BE2C (cell line): ENCODE measurements at regions not wholly inside any gene's neighbourhood (a gene's known extent, or its start where the extent isn't known, plus 50 kb on each side); places are given as distances from the start of the nearest gene placed in this dataset.

Experiments used
- DNase-seq: peaks from one replicate; pipeline ENCODE4 v3.0.0-alpha.2; 2020
- H3K27me3 ChIP-seq: fragments of 250-450 bp; sonication (Bioruptor Pico); 2 replicates; pipeline ENCODE4 v1.5.1; 2020; ENCODE audit warnings: mild to moderate bottlenecking
- H3K36me3 ChIP-seq: fragments of 250-450 bp; sonication (Bioruptor Pico); 2 replicates; pipeline ENCODE4 v1.5.1; 2020; ENCODE audit warnings: mild to moderate bottlenecking
- H3K4me1 ChIP-seq: fragments of 250-450 bp; sonication (Bioruptor Pico); 2 replicates; pipeline ENCODE4 v1.5.1; 2020
- H3K4me3 ChIP-seq: 2 replicates; pipeline ENCODE4 v1.5.1; 2011; ENCODE audit warnings: low read depth, low read length
- H3K9me3 ChIP-seq: fragments of 250-450 bp; sonication (Bioruptor Pico); 2 replicates; pipeline ENCODE4 v1.5.1; 2020
- TF ChIP-seq, protein P1 (sequence below): IDR thresholded peaks from 2 replicates; pipeline ENCODE4 v1.5.1; 2012; ENCODE audit warnings: mild to moderate bottlenecking, low read depth, low read length

DNA sequence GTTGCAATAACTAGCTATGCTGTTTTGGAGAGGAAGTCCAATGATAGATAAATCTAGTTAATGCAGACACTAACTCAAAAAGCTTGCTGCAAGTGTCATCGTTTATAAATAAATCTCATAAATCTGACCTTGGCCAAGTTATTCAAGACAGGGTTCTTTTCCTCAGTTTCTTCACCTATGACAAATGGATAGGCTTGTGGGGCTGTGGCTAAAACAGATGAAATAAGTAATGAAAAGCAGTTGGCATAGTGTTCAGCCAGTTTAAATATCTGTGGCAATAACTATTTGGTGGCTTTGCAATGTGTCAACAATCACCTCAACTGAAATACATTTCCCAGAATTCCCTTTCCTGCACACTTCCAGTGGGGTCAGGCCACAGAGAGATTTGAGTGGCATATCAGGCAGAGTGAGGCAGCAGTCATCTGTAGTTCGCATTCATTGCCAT, 169.9 kb downstream of the DYRK2 start:
- Histone ChIP-seq H3K36me3 (no peaks in the 10 kb centered on the region), H3K4me3 (no peak overlapping the region), H3K27me3 (no peaks in the 10 kb centered on the region), H3K9me3 (no peaks in the 10 kb centered on the region), H3K4me1 (no peaks in the 10 kb centered on the region)
- TF ChIP-seq, protein P1, sequence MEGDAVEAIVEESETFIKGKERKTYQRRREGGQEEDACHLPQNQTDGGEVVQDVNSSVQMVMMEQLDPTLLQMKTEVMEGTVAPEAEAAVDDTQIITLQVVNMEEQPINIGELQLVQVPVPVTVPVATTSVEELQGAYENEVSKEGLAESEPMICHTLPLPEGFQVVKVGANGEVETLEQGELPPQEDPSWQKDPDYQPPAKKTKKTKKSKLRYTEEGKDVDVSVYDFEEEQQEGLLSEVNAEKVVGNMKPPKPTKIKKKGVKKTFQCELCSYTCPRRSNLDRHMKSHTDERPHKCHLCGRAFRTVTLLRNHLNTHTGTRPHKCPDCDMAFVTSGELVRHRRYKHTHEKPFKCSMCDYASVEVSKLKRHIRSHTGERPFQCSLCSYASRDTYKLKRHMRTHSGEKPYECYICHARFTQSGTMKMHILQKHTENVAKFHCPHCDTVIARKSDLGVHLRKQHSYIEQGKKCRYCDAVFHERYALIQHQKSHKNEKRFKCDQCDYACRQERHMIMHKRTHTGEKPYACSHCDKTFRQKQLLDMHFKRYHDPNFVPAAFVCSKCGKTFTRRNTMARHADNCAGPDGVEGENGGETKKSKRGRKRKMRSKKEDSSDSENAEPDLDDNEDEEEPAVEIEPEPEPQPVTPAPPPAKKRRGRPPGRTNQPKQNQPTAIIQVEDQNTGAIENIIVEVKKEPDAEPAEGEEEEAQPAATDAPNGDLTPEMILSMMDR, result no peak
- no peak for DNase-seq

DNA sequence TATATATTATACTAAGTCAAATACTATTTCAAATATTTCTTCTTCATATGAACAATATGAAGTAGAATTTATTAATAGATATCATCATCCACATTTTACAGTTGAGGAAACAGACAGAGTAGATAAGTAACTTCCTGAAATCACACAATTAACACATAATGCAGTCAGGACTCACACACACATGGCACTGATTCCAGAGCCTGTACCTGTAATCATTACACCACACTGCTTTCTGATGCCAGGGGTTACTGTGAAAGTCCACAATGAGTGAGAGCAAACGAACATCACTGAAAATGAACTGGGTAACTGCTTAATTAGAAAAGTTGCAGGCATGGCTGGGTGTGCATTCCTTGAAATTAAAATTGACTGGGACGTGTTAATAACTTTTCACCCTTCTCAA, 169.3 kb upstream of the IFNG-AS1 start:
- H3K4me3 ChIP-seq, result no peak overlapping the region
- no peaks in the 10 kb centered on the region for H3K27me3 ChIP-seq
- TF ChIP-seq, protein P1, result no peak
- no peaks in the 10 kb centered on the region for H3K36me3 ChIP-seq
- H3K9me3 ChIP-seq, result no peaks in the 10 kb centered on the region
- DNase-seq, result no peak
- no peaks in the 10 kb centered on the region for H3K4me1 ChIP-seq

DNA sequence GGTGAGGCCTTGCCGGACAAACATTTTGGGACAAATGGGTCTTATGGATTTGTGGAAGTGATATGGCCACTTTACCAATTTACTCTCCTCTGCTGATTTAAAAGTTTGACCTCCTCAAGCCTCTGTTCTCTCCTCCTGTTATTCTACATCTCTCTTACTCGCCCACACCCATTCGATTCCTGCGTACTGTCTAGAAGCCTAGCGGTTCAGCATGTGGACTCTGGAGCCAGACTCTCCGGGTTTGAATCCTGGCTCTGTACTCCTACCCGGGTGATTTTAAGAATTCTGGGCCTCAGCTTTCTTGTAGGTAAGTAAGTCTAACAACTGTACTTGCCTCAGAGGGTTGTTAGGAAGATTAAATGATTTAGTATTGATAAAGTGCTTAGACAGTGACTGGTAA, 168.6 kb upstream of the IFNG-AS1 start:
- Histone ChIP-seq H3K9me3 (no peaks in the 10 kb centered on the region), H3K4me1 (no peaks in the 10 kb centered on the region), H3K4me3 (no peak overlapping the region), H3K27me3 (no peaks in the 10 kb centered on the region), H3K36me3 (no peaks in the 10 kb centered on the region)
- no peak for DNase-seq
- TF ChIP-seq, protein P1, result no peak

DNA sequence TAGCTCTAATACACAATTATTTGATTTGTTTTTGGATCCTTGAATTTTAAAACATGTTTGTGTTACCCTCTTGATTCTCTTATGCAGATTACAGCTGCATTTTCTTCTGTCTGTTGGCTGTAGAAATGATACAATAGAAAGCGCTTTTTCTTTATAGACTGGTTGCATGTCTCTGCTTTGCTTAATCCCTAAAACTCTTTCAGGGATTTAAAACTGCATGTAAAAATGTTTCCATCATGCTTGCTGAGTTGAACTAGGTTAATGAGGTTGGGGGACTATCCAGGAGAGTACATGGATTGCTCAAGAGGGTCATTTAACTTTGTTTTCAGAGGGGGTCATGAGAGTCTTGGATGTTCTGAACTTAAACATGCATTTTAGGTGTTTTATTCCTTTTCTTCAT, 166.4 kb upstream of the IFNG-AS1 start:
- Histone ChIP-seq H3K4me3 (no peak overlapping the region), H3K9me3 (no peaks in the 10 kb centered on the region), H3K4me1 (no peaks in the 10 kb centered on the region), H3K27me3 (no peaks in the 10 kb centered on the region), H3K36me3 (no peaks in the 10 kb centered on the region)
- TF ChIP-seq, protein P1, result no peak
- no peak for DNase-seq

DNA sequence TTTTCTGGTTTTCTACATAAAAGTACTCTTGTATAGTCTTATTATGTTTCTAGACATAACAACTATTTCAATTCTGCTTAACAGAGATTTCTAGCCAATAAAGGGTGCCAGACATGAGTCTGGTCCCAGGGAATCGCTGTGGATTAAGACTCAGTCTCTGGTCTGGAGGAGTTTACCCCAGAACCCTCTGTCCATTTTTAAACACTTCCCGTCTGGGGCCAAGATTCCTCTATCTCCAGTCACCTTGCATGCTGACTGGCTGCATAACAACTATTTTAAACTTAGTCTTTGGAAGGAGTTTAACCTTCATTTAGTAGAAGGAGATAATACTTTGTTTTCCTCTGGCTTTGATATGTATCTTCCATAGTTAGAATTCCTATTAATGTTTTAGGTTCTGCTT, 163.1 kb upstream of the IFNG-AS1 start:
- Histone ChIP-seq H3K4me1 (no peaks in the 10 kb centered on the region), H3K27me3 (no peaks in the 10 kb centered on the region), H3K36me3 (no peaks in the 10 kb centered on the region), H3K4me3 (no peak overlapping the region), H3K9me3 (no peaks in the 10 kb centered on the region)
- no peak for DNase-seq
- TF ChIP-seq, protein P1, result no peak

DNA sequence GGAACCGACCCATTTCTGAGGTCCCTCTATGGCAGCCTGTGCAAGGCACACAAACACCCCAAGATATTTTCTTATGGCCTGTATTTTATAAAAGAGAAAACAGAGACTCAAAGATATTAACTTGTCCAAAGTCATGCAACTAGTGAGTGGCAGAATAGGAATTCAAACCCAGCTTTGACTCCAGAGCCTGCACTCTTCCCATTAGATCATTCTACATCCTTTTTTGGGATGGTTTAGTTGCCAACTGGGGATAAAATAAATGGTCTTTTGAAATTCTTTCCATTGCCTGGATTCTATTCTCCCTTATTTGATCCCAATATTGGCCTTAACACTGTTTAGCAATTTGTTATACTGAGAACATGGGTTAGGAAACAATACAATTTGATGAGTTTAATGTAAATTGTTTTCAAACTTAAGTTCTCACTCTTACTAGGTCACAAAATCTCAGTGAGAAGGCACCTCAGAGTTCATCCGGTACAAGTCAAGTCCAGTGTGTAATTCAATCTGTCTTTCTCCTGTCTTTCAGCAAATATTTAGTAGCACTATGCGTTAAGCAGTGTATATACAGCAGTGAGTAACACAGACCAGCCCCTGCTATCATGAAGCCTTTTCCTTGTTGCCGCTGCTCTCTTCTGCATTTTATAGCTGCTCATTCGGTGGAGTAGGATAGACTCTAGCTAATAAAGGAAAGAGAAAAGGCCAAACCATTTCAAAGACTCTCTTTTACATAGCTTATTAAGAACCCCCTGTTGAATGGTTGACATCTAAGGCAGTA, 162.1 kb upstream of the IFNG-AS1 start:
- H3K4me3 ChIP-seq, result no peak overlapping the region
- no peak for DNase-seq
- H3K4me1 ChIP-seq, result no peaks in the 10 kb centered on the region
- H3K27me3 ChIP-seq, result no peaks in the 10 kb centered on the region
- no peaks in the 10 kb centered on the region for H3K36me3 ChIP-seq
- TF ChIP-seq, protein P1, result no peak
- H3K9me3 ChIP-seq, result no peaks in the 10 kb centered on the region
